HG02642 (cell line): ENCODE measurements at regions not wholly inside any gene's neighbourhood (a gene's known extent, or its start where the extent isn't known, plus 50 kb on each side); places are given as distances from the start of the nearest gene placed in this dataset.
A peak's percentile ranks its signal among the peaks of the same experiment; 100 is the strongest.

Experiments used
- ATAC-seq: cut with Tn5 transposase; IDR thresholded peaks from one replicate; pipeline ENCODE4 v1.9.1; 2021; ENCODE audit warnings: mild to moderate bottlenecking; ENCODE audit not compliant: unreplicated experiment, poor library complexity

GRCh38 chr3:187821616-187822317, 76.5 kb upstream of the BCL6 start:
- no peak for ATAC-seq

DNA sequence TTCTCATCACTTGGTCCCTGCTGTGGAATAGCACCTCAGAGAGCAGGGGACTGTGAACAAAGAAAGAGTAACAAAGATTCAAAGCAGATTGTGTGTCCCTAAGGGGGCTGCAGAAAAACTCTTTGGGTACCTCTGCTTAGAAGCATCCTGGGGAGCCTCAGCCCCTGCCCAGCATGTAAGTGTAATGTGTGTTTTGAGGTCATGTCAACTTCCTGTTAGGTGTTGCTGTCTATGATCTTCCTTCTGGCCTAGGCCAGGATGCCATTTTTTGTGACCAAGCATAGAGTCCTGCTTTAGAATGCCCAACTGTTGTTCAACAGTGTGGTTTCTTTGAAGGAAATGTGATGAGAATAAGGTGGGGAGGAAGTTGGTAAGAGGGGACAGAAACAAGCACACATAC, 77.1 kb upstream of the BCL6 start:
- no peak for ATAC-seq

- ATAC-seq: no peak
Measured at GRCh38 chr3:187823746-187824145, 78.5 kb upstream of the BCL6 start.

GRCh38 chr3:187827723-187828122, 82.5 kb upstream of the BCL6 start:
- ATAC-seq: no peak

GRCh38 chr3:187828579-187829452, 83.5 kb upstream of the BCL6 start:
- peak; percentile 83 for ATAC-seq

DNA sequence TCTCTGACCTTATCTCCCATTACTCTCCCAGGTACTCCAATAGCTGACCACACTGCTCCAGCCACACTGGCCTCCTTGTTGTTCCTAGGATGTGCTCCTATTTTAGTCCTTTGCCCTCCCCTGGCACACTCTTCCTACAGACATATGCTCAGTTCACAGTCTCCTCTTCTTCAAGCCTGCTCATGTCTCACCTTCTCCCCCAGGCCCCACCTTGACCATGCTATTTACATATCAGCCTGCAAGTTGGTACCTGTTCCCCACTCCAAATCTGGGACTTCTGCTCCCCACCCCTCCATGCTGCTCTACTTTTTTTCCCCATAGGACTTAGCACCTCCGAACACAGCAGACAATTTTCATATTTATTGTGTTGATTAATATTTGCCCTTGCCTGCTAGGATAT, 84.9 kb upstream of the BCL6 start:
- no peak for ATAC-seq

DNA sequence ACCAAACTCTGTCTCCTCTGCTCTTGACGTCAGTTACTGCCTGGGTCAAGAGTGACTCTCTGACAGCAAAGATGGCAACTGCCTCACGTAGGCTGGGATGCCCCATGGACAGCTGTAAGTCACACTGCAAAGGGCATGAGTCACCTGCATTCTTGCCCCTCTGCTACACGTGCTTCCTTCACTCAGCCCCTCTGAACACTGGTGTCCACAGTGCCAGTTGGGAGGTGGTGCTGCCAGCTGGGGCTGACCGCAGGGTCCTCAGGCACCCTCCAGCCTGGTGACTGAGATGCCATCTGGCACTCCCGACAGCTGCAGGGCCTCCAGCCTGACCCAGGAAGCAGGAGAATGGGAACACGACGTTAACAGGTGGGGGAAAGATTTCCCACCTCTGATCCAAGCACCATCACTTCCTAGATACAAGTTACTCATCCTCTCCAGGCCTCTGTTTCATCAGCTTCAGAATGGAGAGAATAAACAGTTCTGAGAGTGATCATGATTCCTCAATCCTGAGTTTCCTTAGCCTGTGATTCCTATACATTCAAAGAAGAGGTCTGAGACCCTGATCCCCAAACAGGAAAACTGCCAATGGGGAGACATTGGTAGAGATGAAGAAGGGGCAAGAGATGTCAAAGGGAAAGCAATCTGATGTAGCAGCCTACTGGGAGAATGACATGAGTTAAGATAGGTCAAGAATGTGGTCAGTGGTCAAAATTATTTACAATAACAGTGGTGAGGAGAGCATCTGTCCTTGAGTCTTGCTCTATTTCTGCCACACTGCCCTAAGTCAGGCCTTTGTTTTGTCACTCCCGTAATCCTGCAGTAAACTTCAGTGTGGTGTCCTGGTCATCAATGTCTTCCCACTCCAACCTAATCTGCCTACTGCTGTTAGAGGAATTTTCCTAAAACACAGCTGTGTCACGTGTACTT, 86.1 kb upstream of the BCL6 start:
- ATAC-seq: no peak

DNA sequence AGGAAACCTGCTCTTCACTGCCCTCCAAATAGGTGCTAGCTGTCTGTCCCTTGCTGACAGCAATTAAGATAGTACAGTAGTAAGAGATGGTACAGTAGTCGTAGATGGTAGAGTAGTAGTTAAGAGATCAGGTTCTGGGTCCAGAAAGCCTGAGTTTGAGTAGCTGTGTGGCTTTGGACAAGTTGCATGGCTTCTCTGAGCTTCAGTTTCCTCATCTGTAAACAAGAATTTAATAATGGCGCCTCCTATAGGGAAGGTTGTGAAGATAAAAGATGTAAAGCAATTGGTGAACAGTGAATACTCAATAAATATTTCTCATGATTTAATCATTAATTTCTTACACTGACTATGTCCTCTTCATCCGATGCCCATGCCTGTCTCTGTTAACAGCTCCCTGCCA, 86.9 kb upstream of the BCL6 start:
- ATAC-seq: no peak

GRCh38 chr3:187833375-187833774, 88.1 kb upstream of the BCL6 start:
- ATAC-seq: no peak

DNA sequence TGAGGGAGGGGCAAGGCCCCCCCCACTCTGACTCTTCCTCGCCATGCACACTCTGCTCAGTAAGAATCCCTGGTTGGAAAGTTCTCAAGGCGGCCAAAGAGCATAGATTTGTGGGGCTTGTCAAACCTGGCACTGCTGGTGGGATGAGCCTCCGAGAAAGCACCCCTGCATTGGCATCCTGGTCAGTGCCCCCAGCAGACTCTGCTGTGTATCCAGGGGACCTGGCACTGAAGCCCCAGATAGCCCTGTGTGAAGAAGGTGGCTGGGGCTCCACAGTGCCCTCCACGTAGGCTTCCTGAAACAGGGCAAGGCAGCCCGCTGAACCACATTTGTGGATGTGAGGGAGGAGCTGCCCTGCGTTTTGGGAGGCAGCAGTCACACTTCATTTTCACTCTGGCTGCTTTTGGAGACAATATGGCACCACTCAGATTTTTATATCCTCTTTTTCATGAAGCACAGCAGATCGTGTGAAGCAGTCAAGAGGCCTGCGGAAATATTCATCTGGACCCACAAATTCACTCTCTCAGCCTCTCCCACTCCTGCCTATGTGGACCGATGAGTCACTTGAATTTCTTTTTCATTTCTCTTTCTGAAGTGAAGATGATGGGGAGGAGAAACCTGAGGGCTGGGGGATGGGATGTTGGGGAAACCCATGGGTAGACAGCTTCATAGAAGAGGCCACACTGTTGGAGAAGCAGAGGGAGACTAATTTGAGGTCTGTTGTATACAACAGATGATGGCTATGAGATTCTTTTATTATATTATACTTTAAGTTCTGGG, 88.7 kb upstream of the BCL6 start:
- ATAC-seq: no peak

DNA sequence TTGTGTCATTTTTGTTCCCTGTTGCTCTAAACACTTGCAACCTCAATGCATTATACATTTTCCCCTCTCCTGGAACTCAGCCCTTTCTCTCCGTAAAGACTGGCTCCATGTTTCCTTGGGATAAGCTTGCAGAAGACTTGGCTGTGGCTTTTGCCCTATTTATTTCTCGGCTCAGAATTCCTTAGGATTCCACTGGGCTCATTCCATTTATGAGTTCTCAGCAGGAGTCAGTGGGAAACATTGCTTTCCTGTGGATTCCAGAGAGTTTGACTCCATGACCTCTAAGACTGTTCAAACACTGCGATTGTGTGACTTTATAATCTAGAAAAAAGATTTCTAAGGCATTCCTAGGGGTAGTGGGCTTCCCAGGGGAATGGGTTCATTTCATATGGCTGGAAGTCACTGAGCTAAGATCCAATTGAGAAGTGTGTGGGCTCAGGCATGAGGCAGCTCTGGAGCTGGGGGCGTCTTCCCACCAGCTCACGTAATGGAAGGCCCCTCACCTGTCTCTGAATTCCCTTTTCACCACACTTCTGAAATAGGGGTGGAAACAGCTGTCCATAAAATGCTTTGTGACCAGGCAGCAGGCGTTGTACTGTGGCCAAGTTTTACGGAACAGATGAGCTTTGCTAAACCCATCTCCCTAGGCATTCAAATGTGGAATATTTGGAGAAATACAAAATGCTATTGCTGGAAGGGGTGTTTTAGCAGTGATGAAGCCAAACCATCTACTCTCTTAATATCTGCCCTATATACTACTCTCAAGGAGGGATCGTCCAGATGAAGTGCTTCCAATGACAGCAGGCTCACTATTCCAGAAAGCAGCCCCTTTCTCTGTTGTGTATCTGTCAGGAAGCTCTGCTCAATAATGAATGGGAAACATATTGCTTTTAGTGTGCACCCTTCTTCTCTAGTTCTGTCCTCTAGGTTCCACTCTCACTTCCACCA, 91.8 kb upstream of the BCL6 start:
- ATAC-seq: no peak

- no peak for ATAC-seq
Measured at GRCh38 chr3:187838016-187838540, 92.8 kb upstream of the BCL6 start.

GRCh38 chr3:187839422-187839821, 94.2 kb upstream of the BCL6 start:
- no peak for ATAC-seq

DNA sequence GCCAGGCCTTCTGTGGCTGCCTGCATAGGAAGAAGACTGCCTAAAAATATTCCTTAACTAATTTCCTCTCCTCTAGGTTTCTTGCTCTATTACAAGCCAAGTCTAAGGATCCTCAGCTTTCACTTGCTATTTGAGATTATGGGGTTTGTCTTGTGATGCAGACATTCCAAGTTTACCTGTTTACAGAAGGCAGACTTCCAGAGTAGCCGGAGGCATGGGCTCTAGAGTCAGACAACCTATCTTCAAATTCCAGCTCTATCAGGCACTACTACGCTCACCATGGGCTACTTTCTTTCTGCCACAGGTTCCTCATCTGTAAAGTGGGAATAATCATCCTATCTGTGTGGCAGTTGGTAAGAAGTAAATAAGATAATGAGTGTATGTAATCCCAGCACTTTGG, 95.6 kb upstream of the BCL6 start:
- ATAC-seq: no peak

- no peak for ATAC-seq
Measured at GRCh38 chr3:187841560-187841959, 96.3 kb upstream of the BCL6 start.

GRCh38 chr3:187843654-187844053, 98.4 kb upstream of the BCL6 start:
- ATAC-seq: no peak

- ATAC-seq: no peak
Measured at GRCh38 chr3:187844708-187845107, 99.4 kb upstream of the BCL6 start.

DNA sequence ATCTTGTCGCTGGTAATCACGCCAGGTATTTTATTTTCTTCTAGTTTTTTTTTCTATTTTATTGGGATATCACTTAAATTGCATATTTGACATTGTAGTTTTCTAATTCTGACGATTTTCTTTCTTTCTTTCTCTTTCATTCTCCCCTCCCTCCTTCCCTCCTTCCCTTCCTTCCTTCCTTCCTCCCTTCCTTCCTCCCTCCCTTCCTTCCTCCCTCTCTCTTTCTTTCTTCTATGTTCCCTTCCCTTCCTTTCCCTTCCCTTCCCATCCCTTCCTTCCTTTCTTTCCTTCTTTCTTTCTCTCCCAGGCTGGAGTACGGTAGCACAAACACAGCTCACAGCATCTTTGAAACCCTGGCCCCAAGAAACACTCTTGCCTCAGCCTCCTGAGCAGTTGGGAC, 100.6 kb upstream of the BCL6 start:
- no peak for ATAC-seq

DNA sequence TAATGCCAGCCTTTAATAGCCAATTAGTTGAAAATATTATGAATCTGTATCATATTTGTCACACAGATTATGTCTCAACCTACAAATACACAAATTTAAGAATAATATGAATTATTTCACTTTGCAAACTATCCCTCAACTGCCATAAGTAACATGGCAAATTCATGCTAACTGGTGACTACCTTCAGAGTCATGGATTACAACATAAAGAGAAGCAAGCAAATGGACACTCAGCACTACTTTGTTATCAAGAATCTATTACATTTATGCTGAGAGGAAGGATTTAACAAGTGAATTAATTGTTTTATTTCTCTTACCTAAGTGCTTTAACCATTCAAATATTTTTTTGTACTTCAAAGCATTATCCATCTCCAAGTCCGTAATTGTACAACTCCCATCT, 103.1 kb upstream of the BCL6 start:
- ATAC-seq: no peak
